ENCODE measurements at regions not wholly inside any gene's neighbourhood (a gene's known extent, or its start where the extent isn't known, plus 50 kb on each side); places are given as distances from the start of the nearest gene placed in this dataset.
A peak's percentile ranks its signal among the peaks of the same experiment; 100 is the strongest.

- Mint-ChIP-seq H3K4me3 (ENCODE audit: unreplicated experiment) (no peak overlapping the region), H3K4me1 (ENCODE audit: unreplicated experiment) (peaks cover 12% of the 10 kb centered on the region), H3K27me3 (ENCODE audit: unreplicated experiment) (no peaks in the 10 kb centered on the region), H3K9me3 (ENCODE audit: unreplicated experiment) (peaks cover 5% of the 10 kb centered on the region), H3K36me3 (ENCODE audit: low read depth, unreplicated experiment) (peaks cover 4% of the 10 kb centered on the region), H3K27ac (ENCODE audit: unreplicated experiment) (no peak overlapping the region)
- TF ChIP-seq CTCF (IDR thresholded peaks at IDR 0.05; ENCODE audit: unreplicated experiment) = no peak
- no peak for DNase-seq (ENCODE audit: low spot score)
These were observed 66.7 kb upstream of the LRCH1 start for GRCh38 chr13:46486270-46486669.

GRCh38 chr13:46484561-46484960 lies 68.4 kb upstream of the LRCH1 start:
- DNase-seq (ENCODE audit: low spot score) = no peak
- Mint-ChIP-seq H3K27ac (ENCODE audit: unreplicated experiment) (peak overlapping the region; percentile 63), H3K9me3 (ENCODE audit: unreplicated experiment) (peaks cover 5% of the 10 kb centered on the region), H3K4me1 (ENCODE audit: unreplicated experiment) (no peaks in the 10 kb centered on the region), H3K4me3 (ENCODE audit: unreplicated experiment) (no peak overlapping the region), H3K36me3 (ENCODE audit: low read depth, unreplicated experiment) (peaks cover 4% of the 10 kb centered on the region), H3K27me3 (ENCODE audit: unreplicated experiment) (peaks cover 1% of the 10 kb centered on the region)
- no peak for TF ChIP-seq CTCF (IDR thresholded peaks at IDR 0.05; ENCODE audit: unreplicated experiment)

- Mint-ChIP-seq H3K4me3 (ENCODE audit: unreplicated experiment) (no peak overlapping the region), H3K27me3 (ENCODE audit: unreplicated experiment) (peaks cover 1% of the 10 kb centered on the region), H3K4me1 (ENCODE audit: unreplicated experiment) (no peaks in the 10 kb centered on the region), H3K36me3 (ENCODE audit: low read depth, unreplicated experiment) (peaks cover 4% of the 10 kb centered on the region), H3K27ac (ENCODE audit: unreplicated experiment) (no peak overlapping the region), H3K9me3 (ENCODE audit: unreplicated experiment) (peaks cover 5% of the 10 kb centered on the region)
- TF ChIP-seq CTCF (IDR thresholded peaks at IDR 0.05; ENCODE audit: unreplicated experiment) = no peak
- no peak for DNase-seq (ENCODE audit: low spot score)
These were observed 71.8 kb upstream of the LRCH1 start for GRCh38 chr13:46481166-46481565.

- no peak for DNase-seq (ENCODE audit: low spot score)
- Mint-ChIP-seq H3K9me3 (ENCODE audit: unreplicated experiment) (peaks cover 5% of the 10 kb centered on the region), H3K27me3 (ENCODE audit: unreplicated experiment) (peaks cover 1% of the 10 kb centered on the region), H3K36me3 (ENCODE audit: low read depth, unreplicated experiment) (peaks cover 4% of the 10 kb centered on the region), H3K4me1 (ENCODE audit: unreplicated experiment) (no peaks in the 10 kb centered on the region), H3K4me3 (ENCODE audit: unreplicated experiment) (no peak overlapping the region), H3K27ac (ENCODE audit: unreplicated experiment) (no peak overlapping the region)
- no peak for TF ChIP-seq CTCF (IDR thresholded peaks at IDR 0.05; ENCODE audit: unreplicated experiment)
These were observed 72.8 kb upstream of the LRCH1 start for GRCh38 chr13:46480131-46480530.

- Mint-ChIP-seq H3K4me1 (ENCODE audit: unreplicated experiment) (no peaks in the 10 kb centered on the region), H3K36me3 (ENCODE audit: low read depth, unreplicated experiment) (peaks cover 4% of the 10 kb centered on the region), H3K4me3 (ENCODE audit: unreplicated experiment) (no peak overlapping the region), H3K9me3 (ENCODE audit: unreplicated experiment) (peaks cover 4% of the 10 kb centered on the region), H3K27ac (ENCODE audit: unreplicated experiment) (no peak overlapping the region), H3K27me3 (ENCODE audit: unreplicated experiment) (peaks cover 1% of the 10 kb centered on the region)
- no peak for TF ChIP-seq CTCF (IDR thresholded peaks at IDR 0.05; ENCODE audit: unreplicated experiment)
- DNase-seq (ENCODE audit: low spot score) = no peak
These were observed 73.3 kb upstream of the LRCH1 start for GRCh38 chr13:46479691-46480090.

Measured in endothelial cell (in vitro differentiated cells).